ENCODE measurements at regions not wholly inside any gene's neighbourhood (a gene's known extent, or its start where the extent isn't known, plus 50 kb on each side); places are given as distances from the start of the nearest gene placed in this dataset.

- ATAC-seq: no peak
These were observed 122.3 kb downstream of the ZC3H11B start for GRCh38 chr1:219490566-219490965.

DNA sequence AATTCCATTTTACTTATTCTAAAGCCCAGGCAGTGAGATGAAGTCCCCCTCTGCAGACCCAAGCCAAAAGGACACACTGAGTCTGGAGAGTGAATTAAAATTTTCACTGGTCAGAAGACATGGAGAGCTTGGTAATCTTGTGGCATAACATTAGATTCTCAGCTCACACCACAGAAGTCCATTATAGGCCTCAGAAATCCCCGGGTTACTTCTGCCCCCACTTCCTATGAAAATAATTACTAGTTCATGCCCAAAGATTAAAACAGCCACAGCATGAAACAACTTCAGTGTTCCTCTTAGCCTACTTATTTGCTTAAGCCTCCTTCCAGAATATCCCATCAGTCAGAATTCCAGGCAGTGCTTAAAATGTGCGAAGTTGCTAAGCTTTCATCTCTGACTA lies 123.3 kb downstream of the ZC3H11B start:
- H3K36me3 Mint-ChIP-seq (ENCODE audit: low read depth): no peaks in the 10 kb centered on the region
- POLR2A ChIA-PET: no interaction called here
- H3K4me3 Mint-ChIP-seq: no peak overlapping the region

More at GRCh38 chr1:219490566-219490965, 122.3 kb downstream of the ZC3H11B start:
- CTCF ChIA-PET: no interaction called here
- Mint-ChIP-seq H3K9me3 (ENCODE audit: insufficient read depth) (no peaks in the 10 kb centered on the region), H3K4me1 (ENCODE audit: low read depth) (no peaks in the 10 kb centered on the region), H3K36me3 (ENCODE audit: low read depth) (no peaks in the 10 kb centered on the region), H3K4me3 (no peak overlapping the region), H3K27ac (no peak overlapping the region), H3K27me3 (ENCODE audit: low read depth) (no peaks in the 10 kb centered on the region)
- POLR2A ChIA-PET: no interaction called here
- no peak for DNase-seq

GRCh38 chr1:219488275-219488674 lies 124.6 kb downstream of the ZC3H11B start:
- ChIA-PET CTCF (no interaction called here), POLR2A (no interaction called here)
- no peak for DNase-seq
- H3K4me1 Mint-ChIP-seq (ENCODE audit: low read depth): no peaks in the 10 kb centered on the region
- no peak for ATAC-seq
- no peaks in the 10 kb centered on the region for H3K27me3 Mint-ChIP-seq (ENCODE audit: low read depth)
- no peaks in the 10 kb centered on the region for H3K36me3 Mint-ChIP-seq (ENCODE audit: low read depth)
- H3K9me3 Mint-ChIP-seq (ENCODE audit: insufficient read depth): no peaks in the 10 kb centered on the region
- H3K27ac Mint-ChIP-seq: no peak overlapping the region
- H3K4me3 Mint-ChIP-seq: no peak overlapping the region

More for the DNA sequence above, 123.3 kb downstream of the ZC3H11B start:
- CTCF ChIA-PET: no interaction called here
- Mint-ChIP-seq H3K27ac (no peak overlapping the region), H3K4me1 (ENCODE audit: low read depth) (no peaks in the 10 kb centered on the region), H3K27me3 (ENCODE audit: low read depth) (no peaks in the 10 kb centered on the region), H3K9me3 (ENCODE audit: insufficient read depth) (no peaks in the 10 kb centered on the region)
- DNase-seq (no peak), ATAC-seq (no peak)

- DNase-seq: no peak
- no peak for ATAC-seq
- ChIA-PET CTCF (no interaction called here), POLR2A (no interaction called here)
- no peak overlapping the region for H3K27ac Mint-ChIP-seq
- H3K27me3 Mint-ChIP-seq (ENCODE audit: low read depth): no peaks in the 10 kb centered on the region
- no peaks in the 10 kb centered on the region for H3K36me3 Mint-ChIP-seq (ENCODE audit: low read depth)
- no peak overlapping the region for H3K4me3 Mint-ChIP-seq
- no peaks in the 10 kb centered on the region for H3K9me3 Mint-ChIP-seq (ENCODE audit: insufficient read depth)
- no peaks in the 10 kb centered on the region for H3K4me1 Mint-ChIP-seq (ENCODE audit: low read depth)
These were observed 129.4 kb downstream of the ZC3H11B start for GRCh38 chr1:219483530-219483929.

GRCh38 chr1:219480011-219480410 lies 132.9 kb downstream of the ZC3H11B start:
- ChIA-PET POLR2A (no interaction called here), CTCF (no interaction called here)
- H3K36me3 Mint-ChIP-seq (ENCODE audit: low read depth): no peaks in the 10 kb centered on the region
- no peaks in the 10 kb centered on the region for H3K4me1 Mint-ChIP-seq (ENCODE audit: low read depth)
- no peak overlapping the region for H3K27ac Mint-ChIP-seq
- no peak for DNase-seq
- no peak for ATAC-seq
- H3K9me3 Mint-ChIP-seq (ENCODE audit: insufficient read depth): no peaks in the 10 kb centered on the region
- H3K4me3 Mint-ChIP-seq: no peak overlapping the region
- H3K27me3 Mint-ChIP-seq (ENCODE audit: low read depth): no peaks in the 10 kb centered on the region

- H3K27me3 Mint-ChIP-seq (ENCODE audit: low read depth): no peaks in the 10 kb centered on the region
- ATAC-seq: no peak
- no peaks in the 10 kb centered on the region for H3K4me1 Mint-ChIP-seq (ENCODE audit: low read depth)
- H3K27ac Mint-ChIP-seq: no peak overlapping the region
- no peaks in the 10 kb centered on the region for H3K9me3 Mint-ChIP-seq (ENCODE audit: insufficient read depth)
- no peak overlapping the region for H3K4me3 Mint-ChIP-seq
- POLR2A ChIA-PET: no interaction called here
- H3K36me3 Mint-ChIP-seq (ENCODE audit: low read depth): no peaks in the 10 kb centered on the region
- DNase-seq: no peak
- CTCF ChIA-PET: no interaction called here
These were observed 134.1 kb downstream of the ZC3H11B start for GRCh38 chr1:219478811-219479210.

DNA sequence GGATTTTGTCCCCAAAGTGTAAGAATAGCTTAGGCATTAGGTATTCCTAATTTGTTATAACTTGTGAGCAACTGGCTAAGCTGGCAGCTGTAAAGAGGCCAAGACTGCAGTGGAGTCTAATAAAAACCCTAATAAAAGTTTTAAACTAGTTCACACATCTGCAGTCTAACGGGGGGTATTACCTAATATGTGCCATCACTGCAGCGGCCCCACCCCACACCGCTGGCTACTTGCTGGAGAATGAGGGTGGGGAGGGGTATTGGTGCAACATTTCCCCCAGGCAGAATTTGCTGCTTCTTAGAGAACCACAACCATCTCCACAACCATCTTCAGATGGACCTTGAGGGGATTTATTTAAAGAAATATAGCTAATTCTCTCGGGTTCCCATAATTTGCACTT lies 135.0 kb downstream of the ZC3H11B start:
- Mint-ChIP-seq H3K27me3 (ENCODE audit: low read depth) (no peaks in the 10 kb centered on the region), H3K9me3 (ENCODE audit: insufficient read depth) (no peaks in the 10 kb centered on the region), H3K27ac (no peak overlapping the region), H3K4me3 (no peak overlapping the region), H3K4me1 (ENCODE audit: low read depth) (no peaks in the 10 kb centered on the region), H3K36me3 (ENCODE audit: low read depth) (no peaks in the 10 kb centered on the region)
- ATAC-seq (no peak), DNase-seq (no peak)
- CTCF ChIA-PET: no interaction called here
- POLR2A ChIA-PET: no interaction called here

DNA sequence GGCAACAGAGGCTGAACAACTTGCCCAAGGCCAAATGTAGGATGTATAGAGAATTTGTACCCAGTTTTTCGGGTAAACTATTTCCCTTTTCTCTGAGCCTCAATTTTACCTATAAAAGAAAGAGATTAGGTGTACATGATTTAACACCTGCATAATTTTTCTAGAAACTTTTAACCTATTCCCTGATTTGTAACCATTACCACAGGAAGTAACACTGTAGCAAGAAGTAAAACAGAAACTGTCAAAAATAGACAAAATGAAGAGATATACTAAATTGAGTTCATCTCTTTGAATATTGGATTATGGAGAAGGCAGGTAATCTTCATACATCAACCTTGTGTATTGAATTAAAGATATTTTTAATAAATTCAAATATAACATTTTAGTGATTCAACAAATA lies 136.2 kb downstream of the ZC3H11B start:
- DNase-seq: no peak
- ChIA-PET CTCF (no interaction called here), POLR2A (no interaction called here)
- no peak overlapping the region for H3K4me3 Mint-ChIP-seq
- H3K27me3 Mint-ChIP-seq (ENCODE audit: low read depth): no peaks in the 10 kb centered on the region
- no peak overlapping the region for H3K27ac Mint-ChIP-seq
- no peaks in the 10 kb centered on the region for H3K4me1 Mint-ChIP-seq (ENCODE audit: low read depth)
- no peak for ATAC-seq
- no peaks in the 10 kb centered on the region for H3K9me3 Mint-ChIP-seq (ENCODE audit: insufficient read depth)
- no peaks in the 10 kb centered on the region for H3K36me3 Mint-ChIP-seq (ENCODE audit: low read depth)

DNA sequence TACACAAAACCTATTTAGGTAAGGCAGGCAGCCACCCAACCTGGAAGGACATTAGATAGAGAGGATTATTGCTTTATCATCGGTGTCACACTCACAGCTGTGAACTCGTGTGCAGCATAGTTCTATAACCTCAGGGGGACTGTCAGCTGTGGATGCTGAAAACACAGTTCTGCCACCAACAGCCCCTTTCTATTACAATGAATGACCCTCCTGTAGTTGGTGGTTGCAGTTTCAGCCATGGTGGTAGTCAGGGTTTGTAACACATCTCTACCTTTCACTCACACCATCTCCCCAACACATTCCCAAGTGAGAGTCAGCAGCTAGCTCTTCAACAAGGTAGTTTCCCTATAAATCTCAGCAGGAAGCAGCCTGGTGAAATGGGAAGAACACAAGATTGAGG lies 136.8 kb downstream of the ZC3H11B start:
- ATAC-seq: no peak
- no peaks in the 10 kb centered on the region for H3K36me3 Mint-ChIP-seq (ENCODE audit: low read depth)
- no peak overlapping the region for H3K4me3 Mint-ChIP-seq
- no peak overlapping the region for H3K27ac Mint-ChIP-seq
- no peaks in the 10 kb centered on the region for H3K27me3 Mint-ChIP-seq (ENCODE audit: low read depth)
- no peak for DNase-seq
- CTCF ChIA-PET: no interaction called here
- no peaks in the 10 kb centered on the region for H3K9me3 Mint-ChIP-seq (ENCODE audit: insufficient read depth)
- POLR2A ChIA-PET: no interaction called here
- H3K4me1 Mint-ChIP-seq (ENCODE audit: low read depth): no peaks in the 10 kb centered on the region

DNA sequence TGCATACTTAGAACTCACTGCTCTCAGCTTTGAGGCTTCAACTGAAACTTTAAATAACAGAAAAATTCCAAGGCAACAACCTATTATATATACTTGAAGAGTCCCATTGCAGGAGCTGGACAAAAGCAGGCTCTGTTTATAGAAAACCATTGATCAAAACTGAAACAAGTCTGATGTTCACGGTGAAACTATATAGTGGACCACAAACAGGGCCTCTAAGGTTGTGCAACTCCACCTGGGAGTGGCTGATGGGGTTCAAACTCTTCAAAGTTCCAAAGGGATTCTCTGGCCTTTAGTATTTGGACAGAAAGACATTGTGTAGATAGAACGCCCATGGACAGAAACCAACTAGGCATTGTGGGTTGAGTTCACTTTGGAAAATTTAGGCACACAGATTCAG lies 140.3 kb downstream of the ZC3H11B start:
- H3K36me3 Mint-ChIP-seq (ENCODE audit: low read depth): no peaks in the 10 kb centered on the region
- no peak for DNase-seq
- no peak overlapping the region for H3K4me3 Mint-ChIP-seq
- POLR2A ChIA-PET: no interaction called here
- no peak for ATAC-seq
- no peaks in the 10 kb centered on the region for H3K27me3 Mint-ChIP-seq (ENCODE audit: low read depth)
- no peaks in the 10 kb centered on the region for H3K4me1 Mint-ChIP-seq (ENCODE audit: low read depth)
- H3K9me3 Mint-ChIP-seq (ENCODE audit: insufficient read depth): no peaks in the 10 kb centered on the region
- CTCF ChIA-PET: no interaction called here
- H3K27ac Mint-ChIP-seq: no peak overlapping the region

GRCh38 chr1:219467524-219467923 lies 145.4 kb downstream of the ZC3H11B start:
- H3K27ac Mint-ChIP-seq: no peak overlapping the region
- ATAC-seq (no peak), DNase-seq (no peak)
- no peaks in the 10 kb centered on the region for H3K4me1 Mint-ChIP-seq (ENCODE audit: low read depth)
- H3K27me3 Mint-ChIP-seq (ENCODE audit: low read depth): no peaks in the 10 kb centered on the region
- CTCF ChIA-PET: no interaction called here
- no peaks in the 10 kb centered on the region for H3K9me3 Mint-ChIP-seq (ENCODE audit: insufficient read depth)
- no peak overlapping the region for H3K4me3 Mint-ChIP-seq
- no peaks in the 10 kb centered on the region for H3K36me3 Mint-ChIP-seq (ENCODE audit: low read depth)
- POLR2A ChIA-PET: no interaction called here

- Mint-ChIP-seq H3K4me1 (ENCODE audit: low read depth) (no peaks in the 10 kb centered on the region), H3K27ac (no peak overlapping the region), H3K36me3 (ENCODE audit: low read depth) (no peaks in the 10 kb centered on the region), H3K9me3 (ENCODE audit: insufficient read depth) (no peaks in the 10 kb centered on the region), H3K27me3 (ENCODE audit: low read depth) (no peaks in the 10 kb centered on the region), H3K4me3 (no peak overlapping the region)
- no peak for DNase-seq
- no peak for ATAC-seq
- ChIA-PET CTCF (no interaction called here), POLR2A (no interaction called here)
These were observed 146.1 kb downstream of the ZC3H11B start for GRCh38 chr1:219466766-219467165.

GRCh38 chr1:219465212-219466093 lies 147.5 kb downstream of the ZC3H11B start:
- POLR2A ChIA-PET: no interaction called here
- no peak overlapping the region for H3K4me3 Mint-ChIP-seq
- ATAC-seq: no peak
- no peaks in the 10 kb centered on the region for H3K9me3 Mint-ChIP-seq (ENCODE audit: insufficient read depth)
- no peaks in the 10 kb centered on the region for H3K27me3 Mint-ChIP-seq (ENCODE audit: low read depth)
- no peaks in the 10 kb centered on the region for H3K4me1 Mint-ChIP-seq (ENCODE audit: low read depth)
- no peak for DNase-seq
- no peak overlapping the region for H3K27ac Mint-ChIP-seq
- H3K36me3 Mint-ChIP-seq (ENCODE audit: low read depth): no peaks in the 10 kb centered on the region
- CTCF ChIA-PET: no interaction called here
